ENCODE measurements at regions not wholly inside any gene's neighbourhood (a gene's known extent, or its start where the extent isn't known, plus 50 kb on each side); places are given as distances from the start of the nearest gene placed in this dataset.
A peak's percentile ranks its signal among the peaks of the same experiment; 100 is the strongest.

DNA sequence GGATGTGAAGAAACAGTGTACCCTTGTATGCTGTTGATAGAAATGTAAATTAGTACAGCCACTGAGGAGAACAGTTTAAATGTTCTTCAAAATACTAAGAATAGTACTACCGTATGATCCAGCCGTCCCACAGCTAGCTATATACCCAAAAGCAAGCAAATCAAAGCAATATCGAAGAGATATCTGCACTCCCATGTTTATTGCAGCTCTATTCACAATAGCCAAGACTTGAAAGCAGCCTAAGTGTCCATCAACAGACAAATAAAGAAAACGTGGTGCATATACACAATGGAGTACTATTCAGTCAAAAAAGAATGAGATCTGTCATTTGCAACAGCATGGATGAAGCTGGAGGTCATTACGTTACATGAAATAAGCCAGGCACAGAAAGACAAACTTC is 88.5 kb upstream of the SLC38A4 start:
- no peak for DNase-seq

- peak; percentile 93 for DNase-seq
Observed at GRCh38 chr12:46915082-46915481, 89.3 kb upstream of the SLC38A4 start.

DNA sequence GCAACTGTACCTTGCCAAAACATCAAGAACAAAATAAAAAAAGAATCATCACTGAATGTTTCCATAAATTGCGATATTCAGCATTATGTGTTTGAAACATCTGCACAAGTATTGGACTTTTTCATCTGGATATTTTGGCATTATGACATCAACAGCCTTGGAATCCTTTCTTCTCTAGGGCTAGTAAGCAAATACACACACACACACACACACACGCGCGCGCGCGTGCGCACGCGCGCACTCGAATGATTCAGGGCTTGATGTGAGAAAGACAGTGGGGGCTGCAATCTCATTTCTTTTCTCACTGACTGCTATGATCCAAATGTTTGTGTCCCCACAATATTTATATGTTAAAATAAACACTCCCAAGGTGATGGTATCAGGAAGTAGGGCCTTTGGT is 90.0 kb upstream of the SLC38A4 start:
- DNase-seq = no peak

DNA sequence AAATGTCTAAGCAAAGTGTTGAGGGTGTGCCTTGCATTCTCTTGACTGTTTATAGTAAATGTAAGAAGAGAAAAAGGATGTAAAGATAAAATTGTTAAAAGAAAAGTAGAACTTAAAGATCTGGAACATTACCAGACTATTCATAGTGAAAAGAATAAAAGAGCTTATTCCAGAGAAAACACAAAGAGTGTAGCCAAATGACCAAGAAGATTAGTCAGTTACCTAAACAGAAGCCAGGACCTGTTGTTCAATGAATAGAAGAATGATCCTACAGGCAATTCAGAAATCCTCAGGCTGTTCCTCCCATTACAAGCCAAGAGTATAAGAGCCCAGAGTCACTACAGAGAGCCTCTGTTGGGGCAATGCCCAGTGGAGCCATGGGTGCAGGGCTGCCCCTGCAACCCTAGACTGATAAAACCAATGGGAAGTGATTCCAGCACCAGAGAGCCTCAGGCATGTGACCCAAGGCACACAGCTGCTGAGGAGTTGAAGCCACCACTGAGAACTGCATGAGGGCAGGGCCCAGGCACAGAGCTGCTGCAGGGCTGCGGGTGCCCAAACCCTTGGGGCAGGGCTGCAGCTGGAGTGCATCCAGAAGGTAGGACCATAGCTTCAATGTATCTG is 91.1 kb upstream of the SLC38A4 start:
- no peak for DNase-seq

DNA sequence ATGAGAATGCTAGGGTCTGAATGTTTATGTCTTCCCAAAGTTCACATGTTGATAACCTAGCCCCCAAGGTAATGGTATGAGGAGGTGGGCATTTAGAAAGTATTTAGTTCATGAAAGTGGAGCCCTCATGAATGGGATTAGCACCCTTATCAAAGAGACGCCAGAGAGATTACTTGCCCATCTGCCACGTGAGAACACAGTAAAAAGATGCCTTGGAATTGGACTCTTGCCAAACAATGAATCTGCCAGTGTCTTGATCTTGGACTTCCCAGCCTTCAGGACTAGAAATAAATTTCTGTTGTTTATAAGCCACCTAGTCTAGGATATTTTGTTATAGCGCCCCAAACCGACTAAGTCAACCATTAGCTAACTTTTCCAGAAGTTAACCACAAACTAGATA is 92.0 kb upstream of the SLC38A4 start:
- no peak for DNase-seq

GRCh38 chr12:46918631-46919030 is 92.8 kb upstream of the SLC38A4 start:
- no peak for DNase-seq

DNA sequence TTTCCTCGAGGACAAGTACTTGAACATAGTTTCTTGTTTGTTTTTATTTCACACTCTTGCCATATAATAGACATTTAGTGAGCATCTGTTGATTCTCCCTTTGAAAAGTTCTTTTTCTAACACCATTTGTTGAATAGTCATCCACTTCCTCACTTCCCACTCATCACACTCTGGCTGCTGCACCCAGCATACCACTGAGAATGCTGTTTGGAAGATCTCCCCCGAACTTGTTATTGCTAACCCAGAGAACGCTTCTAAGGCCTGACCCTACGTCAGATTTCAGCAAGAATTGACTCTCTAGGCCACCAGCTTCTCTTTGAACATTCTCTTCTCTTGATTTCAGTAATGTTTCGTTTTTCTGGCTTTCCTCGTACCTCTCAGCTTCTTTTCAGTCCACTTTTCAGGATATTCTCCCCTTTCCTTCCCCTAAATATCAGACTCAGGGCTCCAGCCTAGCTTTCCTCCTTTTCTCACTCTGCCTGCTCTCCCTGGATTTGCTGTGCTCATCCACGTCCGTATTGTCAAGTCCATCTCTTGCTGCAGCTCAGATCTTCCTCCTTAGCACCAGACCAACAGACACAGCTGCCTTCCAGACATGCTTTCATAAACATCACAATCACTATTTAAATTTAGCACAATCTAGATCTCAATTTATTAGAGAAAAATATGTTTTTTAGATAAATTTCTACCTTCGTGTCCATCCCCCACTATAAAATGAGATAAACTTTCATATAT is 94.0 kb upstream of the SLC38A4 start:
- DNase-seq = no peak

- no peak for DNase-seq
Observed at GRCh38 chr12:46920499-46920898, 94.7 kb upstream of the SLC38A4 start.

- DNase-seq = peak; percentile 66
Observed at GRCh38 chr12:46921048-46921763, 95.4 kb upstream of the SLC38A4 start.

DNA sequence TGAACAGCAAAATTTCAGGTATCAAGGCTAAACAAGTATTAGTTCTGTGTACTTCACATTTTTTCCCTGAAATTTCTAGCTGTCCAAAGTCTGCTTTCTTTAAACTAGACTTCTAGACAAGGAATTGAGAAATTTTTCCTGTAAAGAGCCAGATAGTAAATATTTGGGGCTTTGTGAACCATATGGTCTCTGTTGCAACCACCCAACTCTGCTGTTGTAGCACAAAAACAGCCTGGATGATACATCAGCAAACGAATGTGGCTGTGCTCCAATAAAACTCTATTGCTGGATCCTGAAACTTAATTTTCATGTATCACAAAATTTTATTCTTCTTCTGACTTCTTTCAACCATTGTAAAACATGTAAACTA is 96.0 kb upstream of the SLC38A4 start:
- no peak for DNase-seq

GRCh38 chr12:46926526-46926925 is 100.7 kb upstream of the SLC38A4 start:
- DNase-seq = no peak

DNA sequence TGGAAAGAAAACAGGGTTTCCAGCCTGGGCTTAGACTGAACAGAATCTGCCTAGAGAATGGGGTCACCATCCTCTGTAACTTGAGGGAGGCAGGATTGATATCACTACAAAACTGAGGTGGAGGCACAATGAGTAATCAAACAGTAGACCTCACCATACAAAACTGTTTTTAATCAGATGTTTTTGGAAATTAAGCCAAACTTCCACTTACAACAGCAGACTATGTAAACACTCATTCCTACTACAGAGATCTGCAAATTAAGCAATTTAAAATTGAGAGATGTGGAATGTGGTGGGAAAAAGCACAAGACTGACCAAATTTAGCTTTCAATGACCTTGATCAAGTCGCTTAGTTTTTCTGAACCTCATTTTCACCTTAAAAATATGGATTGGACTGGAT is 104.3 kb upstream of the SLC38A4 start:
- no peak for DNase-seq

GRCh38 chr12:46933947-46934346 is 108.2 kb upstream of the SLC38A4 start:
- DNase-seq = peak; percentile 79

- no peak for DNase-seq
Observed at GRCh38 chr12:46934374-46935111, 108.7 kb upstream of the SLC38A4 start.

DNA sequence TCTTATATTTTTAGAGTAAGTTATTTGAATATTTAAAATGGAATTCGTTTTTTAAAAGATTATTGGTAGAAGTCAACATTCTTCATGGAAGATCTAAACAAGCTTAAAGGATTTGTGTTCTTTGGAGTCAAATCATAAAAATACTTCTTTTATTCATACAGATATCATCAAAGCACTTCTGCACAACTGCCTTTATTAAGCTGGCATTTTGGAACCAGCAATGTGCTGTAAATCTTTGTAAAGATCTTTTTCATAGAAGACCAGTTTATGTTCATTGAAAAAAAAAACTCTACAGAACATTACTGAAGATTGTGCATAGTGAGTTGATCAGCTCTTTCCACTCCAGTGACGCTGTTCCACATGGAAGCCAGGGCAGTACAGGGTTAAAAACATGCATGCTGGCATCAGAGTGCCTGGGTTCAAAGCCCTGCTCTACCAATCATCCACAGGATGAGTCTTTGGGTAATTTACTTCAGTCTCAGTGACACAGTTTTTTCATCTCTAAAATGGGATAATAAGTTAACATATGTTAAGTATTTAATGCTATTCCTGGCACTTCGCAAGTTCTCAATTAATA is 109.6 kb upstream of the SLC38A4 start:
- no peak for DNase-seq

DNA sequence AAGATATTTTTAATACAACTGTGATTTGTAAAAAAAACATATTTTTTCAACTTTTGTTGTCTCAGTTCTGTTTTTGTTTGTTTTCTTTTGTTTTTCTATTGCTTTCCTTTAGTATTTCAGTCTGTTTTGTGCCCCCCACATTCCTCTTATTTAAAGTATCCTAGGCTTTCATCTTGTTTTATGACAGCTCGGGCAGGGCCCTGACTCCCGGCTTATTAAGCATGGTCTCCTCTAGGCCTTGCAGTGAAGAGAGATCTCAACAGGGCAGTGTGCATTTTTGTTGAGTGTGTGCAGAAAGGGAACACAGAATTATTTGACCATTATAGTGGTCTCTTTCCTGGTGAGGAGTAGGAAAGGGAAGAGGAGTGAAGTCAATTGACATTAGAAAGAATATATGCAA is 110.2 kb upstream of the SLC38A4 start:
- no peak for DNase-seq

DNA sequence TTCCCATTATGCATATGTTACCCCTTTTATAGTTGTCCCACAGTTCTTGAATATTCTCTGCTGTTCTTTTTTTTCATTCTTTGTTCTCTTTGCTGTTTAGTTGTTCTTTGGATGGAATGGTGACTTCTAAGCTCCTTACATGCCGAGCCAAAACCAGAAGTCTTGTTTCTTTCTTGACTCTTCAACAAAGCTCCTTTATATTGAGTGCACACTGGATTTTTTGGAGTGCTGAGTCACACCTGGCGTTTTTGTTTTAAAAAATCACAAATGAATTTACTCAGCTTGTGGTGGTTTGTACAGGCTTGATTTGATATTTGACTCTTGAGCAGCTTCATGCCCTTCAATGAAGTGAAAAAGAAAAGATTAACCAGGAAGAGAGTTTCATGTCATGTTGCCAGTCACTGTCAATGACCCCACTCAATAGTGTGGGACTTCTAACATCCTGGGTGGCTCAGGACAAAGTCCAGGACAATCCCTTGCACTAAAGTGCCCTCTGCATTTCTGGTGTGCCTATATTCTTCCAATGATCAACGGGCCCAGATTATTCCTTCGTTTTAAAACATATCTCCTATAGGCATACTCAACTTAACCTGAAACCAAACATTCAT is 112.4 kb upstream of the SLC38A4 start:
- DNase-seq = no peak

GRCh38 chr12:46941981-46942380 is 116.2 kb upstream of the SLC38A4 start:
- no peak for DNase-seq

- DNase-seq = peak; percentile 66
Observed at GRCh38 chr12:46942579-46942978, 116.8 kb upstream of the SLC38A4 start.

GRCh38 chr12:46944088-46944487 is 118.3 kb upstream of the SLC38A4 start:
- peak; percentile 75 for DNase-seq

DNA sequence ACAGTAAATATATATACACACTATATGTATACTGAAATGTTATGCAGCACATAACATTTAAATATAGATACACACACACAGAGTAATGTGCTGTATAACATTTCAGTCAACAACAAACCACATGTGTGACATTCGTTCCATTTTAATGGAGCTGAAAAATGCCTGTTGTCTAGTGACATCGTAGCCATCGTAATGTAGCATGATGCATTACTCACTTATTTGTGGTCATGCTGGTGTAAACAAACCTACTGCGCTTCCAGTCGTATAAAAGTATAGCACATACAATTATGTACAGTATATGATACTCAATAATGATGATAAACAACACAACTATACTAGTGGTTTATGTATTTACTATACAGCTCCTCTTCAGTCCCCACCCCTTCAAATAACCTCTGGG is 119.0 kb upstream of the SLC38A4 start:
- no peak for DNase-seq

DNA sequence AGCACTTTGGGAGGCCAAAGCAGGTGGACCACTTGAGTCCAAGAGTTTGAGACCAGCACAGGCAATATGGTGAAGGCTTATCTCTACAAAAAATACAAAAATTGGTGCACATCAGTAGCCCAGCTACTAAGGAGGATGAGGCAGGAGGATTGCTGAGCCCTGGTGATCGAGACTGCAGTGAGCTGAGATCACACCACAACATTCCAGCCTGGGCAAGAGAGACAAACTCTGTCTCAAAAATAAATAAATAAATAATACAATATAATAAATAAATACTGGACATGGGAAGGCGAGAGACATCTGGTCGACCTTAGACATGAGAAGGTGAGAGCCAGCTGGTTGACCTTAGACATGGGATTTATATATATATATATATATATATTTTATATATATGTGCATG is 119.8 kb upstream of the SLC38A4 start:
- no peak for DNase-seq

All from fibroblast of skin of back (primary cell).